GM12872 (cell line): ENCODE measurements at regions not wholly inside any gene's neighbourhood (a gene's known extent, or its start where the extent isn't known, plus 50 kb on each side); places are given as distances from the start of the nearest gene placed in this dataset.

Source experiments
- TF ChIP-seq, protein P1 (sequence below): IDR thresholded peaks from 3 replicates; pipeline ENCODE4 v1.5.1; 2011; ENCODE audit warnings: low read depth, mild to moderate bottlenecking, low read length, moderate library complexity; ENCODE audit not compliant: insufficient read depth

DNA sequence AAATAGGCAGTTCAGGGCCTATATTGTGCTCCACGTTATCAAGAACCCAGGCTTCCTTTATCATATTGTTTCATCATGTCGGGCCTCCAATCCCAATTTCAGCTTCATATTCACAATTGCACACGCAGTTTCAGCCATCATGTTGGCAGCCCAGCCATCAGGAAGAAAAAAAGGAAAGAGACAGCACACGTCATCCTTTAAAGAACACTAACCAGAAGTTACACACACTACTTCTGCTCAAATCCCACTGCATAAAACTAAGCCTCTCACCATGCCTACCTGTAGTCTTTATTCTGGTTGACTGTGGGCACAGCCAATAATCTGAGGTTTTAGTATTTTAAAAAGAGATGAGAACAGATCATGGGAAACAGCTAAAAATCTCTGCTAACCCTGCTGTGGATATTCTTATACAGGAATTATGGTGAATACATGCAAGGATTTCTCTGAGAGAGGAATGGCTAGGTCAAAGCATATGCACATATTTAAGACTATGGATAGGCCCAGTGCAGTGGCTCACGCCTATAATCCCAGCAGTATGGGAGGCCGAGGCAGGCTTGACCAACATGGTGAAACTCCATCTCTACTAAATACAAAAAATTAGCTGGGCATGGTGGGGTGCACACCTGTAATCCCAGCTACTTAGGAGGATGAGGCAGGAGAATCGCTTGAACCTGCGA is 534.4 kb downstream of the ETV1 start:
- TF ChIP-seq, protein P1, sequence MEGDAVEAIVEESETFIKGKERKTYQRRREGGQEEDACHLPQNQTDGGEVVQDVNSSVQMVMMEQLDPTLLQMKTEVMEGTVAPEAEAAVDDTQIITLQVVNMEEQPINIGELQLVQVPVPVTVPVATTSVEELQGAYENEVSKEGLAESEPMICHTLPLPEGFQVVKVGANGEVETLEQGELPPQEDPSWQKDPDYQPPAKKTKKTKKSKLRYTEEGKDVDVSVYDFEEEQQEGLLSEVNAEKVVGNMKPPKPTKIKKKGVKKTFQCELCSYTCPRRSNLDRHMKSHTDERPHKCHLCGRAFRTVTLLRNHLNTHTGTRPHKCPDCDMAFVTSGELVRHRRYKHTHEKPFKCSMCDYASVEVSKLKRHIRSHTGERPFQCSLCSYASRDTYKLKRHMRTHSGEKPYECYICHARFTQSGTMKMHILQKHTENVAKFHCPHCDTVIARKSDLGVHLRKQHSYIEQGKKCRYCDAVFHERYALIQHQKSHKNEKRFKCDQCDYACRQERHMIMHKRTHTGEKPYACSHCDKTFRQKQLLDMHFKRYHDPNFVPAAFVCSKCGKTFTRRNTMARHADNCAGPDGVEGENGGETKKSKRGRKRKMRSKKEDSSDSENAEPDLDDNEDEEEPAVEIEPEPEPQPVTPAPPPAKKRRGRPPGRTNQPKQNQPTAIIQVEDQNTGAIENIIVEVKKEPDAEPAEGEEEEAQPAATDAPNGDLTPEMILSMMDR = no peak

DNA sequence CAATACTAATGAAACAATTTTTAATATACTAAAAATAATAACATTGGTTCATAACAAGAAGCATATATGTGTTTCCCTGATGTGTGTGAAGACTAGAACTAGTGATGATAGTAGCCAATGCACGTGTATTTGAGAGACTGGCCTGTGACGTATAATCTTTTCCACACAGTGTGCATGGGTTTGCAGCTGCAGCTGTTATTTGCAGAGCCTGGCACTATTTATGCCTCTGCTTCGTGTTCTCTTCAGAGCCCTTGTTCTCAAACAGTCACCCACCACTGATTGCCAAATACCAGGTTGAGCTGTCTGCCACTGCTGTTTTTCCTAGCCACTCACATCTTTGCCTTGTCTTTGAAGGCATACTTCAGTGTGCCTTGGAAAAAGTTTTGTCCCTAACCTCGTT is 531.7 kb downstream of the ETV1 start:
- TF ChIP-seq, protein P1 = no peak

DNA sequence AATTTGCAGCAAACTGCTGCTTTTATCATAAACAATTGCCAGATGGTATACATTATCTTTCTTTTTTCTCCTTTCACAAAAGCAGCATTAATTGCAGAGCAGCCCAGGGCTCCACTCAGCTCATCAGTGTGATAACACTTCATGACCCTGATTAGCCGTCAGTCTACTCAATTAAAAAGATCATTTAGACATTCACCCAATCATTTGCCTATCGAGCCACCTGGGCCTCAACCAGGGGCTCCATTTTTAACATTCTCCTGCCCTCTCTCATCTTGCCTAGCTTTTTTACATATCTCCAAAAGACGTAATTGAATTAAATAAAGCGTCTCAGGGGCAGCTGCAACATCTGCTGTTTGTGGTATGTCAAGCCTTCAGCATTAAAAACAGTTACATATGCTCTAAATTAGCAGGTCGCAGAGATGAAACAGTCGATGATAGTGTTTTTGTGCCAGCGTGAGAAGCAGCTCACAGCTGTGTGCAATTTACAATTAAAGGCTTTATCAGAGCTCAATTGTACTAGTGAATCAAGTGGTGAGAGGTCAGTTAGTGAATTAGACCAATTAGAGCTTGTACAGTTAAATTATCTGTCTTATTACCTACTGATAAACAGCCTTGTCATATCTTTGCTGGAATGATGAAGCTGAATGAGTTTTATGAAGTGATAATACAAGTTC is 522.5 kb downstream of the ETV1 start:
- TF ChIP-seq, protein P1 = no peak

DNA sequence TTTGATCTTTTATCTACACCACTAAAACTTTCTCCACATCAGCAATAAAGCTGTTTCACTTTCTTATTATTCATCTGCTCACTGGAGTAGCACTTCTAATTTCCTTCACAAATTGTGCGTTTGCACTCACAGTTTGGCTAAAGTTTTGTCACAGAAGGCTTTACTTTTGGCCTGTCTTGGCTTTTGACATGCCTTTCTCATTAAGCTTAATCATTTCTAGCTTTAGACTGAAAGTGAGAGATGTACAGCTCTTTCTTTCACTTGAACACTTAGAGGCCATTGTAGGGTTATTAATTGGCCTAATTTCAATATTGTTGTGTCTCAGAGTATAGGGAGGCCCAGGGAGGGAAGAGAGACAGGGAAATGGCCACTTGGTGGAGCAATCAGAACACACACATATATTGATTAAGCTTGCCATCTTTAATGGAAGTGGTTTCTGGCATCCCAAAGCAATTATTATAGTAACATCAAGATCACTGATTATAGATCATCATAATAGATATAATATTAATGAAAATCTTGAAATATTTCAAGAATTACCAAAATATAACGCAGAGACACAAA is 512.5 kb downstream of the ETV1 start:
- TF ChIP-seq, protein P1 = no peak

DNA sequence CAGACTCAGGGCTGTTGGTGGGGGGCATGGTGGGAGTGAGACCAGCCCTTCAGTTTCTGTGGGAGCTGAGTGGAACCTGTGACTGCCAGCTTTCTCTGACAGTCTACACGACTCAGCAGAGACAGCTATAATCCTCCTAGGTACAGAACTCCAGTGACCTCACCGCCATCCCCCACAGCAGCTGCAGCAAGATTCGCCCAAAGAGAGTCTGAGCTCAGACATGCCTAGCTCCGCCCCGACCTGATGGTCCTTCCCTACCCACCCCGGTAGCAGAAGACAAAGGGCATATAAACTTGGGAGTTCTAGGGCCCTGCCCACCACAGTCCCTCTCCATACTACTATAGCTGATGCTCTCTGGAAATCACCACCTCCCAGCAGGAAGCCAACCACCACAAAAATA is 500.1 kb downstream of the ETV1 start:
- TF ChIP-seq, protein P1 = no peak

DNA sequence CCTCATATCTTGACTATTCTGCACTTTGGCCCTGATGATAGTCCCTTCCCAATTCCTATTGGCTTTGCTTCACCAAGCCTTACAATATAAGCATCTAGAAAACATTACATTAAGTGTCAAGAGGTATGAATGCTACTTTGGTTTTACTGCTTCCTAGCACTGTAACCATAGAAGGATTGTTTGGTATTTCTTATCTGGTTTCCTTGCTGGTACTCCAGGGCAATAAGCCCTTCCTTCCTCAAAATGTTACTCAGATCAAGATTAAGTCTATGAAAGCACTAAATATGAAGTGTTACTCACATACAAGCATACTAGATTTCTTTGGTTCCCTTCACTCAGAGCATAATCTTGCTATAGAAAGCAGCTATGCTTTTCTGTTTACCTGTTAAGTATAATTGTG is 492.5 kb downstream of the ETV1 start:
- TF ChIP-seq, protein P1 = no peak

DNA sequence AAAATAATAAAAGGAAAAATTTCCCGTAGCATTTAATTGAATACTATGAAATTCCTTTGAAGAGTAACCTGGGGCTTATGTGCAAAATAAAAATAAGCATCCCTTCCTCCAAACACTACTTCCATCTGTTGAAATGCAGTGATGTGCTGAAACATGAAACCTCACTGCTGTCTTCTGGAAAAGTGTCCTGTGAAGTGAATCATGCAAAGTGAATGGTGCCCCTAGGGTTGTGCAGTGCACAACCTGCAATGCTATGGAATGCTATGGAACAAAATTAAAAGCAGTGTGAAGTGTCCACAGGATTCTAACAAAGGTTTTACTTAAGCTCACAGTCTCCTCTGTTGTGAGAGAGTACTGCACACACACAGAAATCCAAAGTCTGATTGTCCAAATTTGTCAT is 480.9 kb downstream of the ETV1 start:
- TF ChIP-seq, protein P1 = no peak
